ENCODE measurements at regions not wholly inside any gene's neighbourhood (a gene's known extent, or its start where the extent isn't known, plus 50 kb on each side); places are given as distances from the start of the nearest gene placed in this dataset.

- peaks cover 4% of the 10 kb centered on the region for H3K9me3 Mint-ChIP-seq (ENCODE audit: unreplicated experiment)
- peak overlapping the region; percentile 87 for H3K27ac ChIP-seq (ENCODE audit: low read depth, low read length)
- H3K36me3 Mint-ChIP-seq (ENCODE audit: low read depth, unreplicated experiment) = peaks cover 7% of the 10 kb centered on the region
- H3K36me3 ChIP-seq (ENCODE audit: insufficient read depth, low read length) = no peaks in the 10 kb centered on the region
- no peak for FAIRE-seq
- no peaks in the 10 kb centered on the region for H3K27me3 Mint-ChIP-seq (ENCODE audit: low read depth, unreplicated experiment)
- H3K79me2 ChIP-seq (ENCODE audit: insufficient read depth, low read length) = no peaks in the 10 kb centered on the region
- peaks cover 66% of the 10 kb centered on the region for H3K4me1 ChIP-seq (ENCODE audit: insufficient read depth, low read length)
- peak overlapping the region; percentile 81 for H3K4me2 ChIP-seq (ENCODE audit: low read length)
- no peaks in the 10 kb centered on the region for H3K9me3 ChIP-seq (ENCODE audit: insufficient read depth, low read depth, low read length)
- peak overlapping the region; percentile 15 for H2AFZ ChIP-seq (ENCODE audit: low read depth, low read length)
- no peak for DNase-seq (ENCODE audit: low read depth)
- no peaks in the 10 kb centered on the region for H4K20me1 ChIP-seq (ENCODE audit: insufficient read depth, low read length)
- TF ChIP-seq EZH2 (IDR thresholded peaks at IDR 0.05; ENCODE audit: insufficient read depth, low read length) (no peak), CTCF (IDR thresholded peaks at IDR 0.05; ENCODE audit: insufficient read depth, low read depth, low read length) (no peak)
- peak overlapping the region; percentile 41 for H3K4me3 ChIP-seq (ENCODE audit: insufficient read depth, low read depth, low read length)
- peaks cover 66% of the 10 kb centered on the region for H3K4me1 Mint-ChIP-seq (ENCODE audit: low read depth, unreplicated experiment)
- peak overlapping the region; percentile 19 for H3K27ac Mint-ChIP-seq (ENCODE audit: unreplicated experiment)
- H3K27me3 ChIP-seq (ENCODE audit: insufficient read depth, low read length) = no peaks in the 10 kb centered on the region
- no peak overlapping the region for H3K4me3 Mint-ChIP-seq (ENCODE audit: unreplicated experiment)
- peak overlapping the region; percentile 68 for H3K9ac ChIP-seq (ENCODE audit: low read length)
Observed at GRCh38 chr12:124684496-124684895, 117.1 kb upstream of the NCOR2 start.

- Histone ChIP-seq H3K4me2 (ENCODE audit: low read length) (peak overlapping the region; percentile 30), H3K27ac (ENCODE audit: low read depth, low read length) (peak overlapping the region; percentile 95), H3K27me3 (ENCODE audit: insufficient read depth, low read length) (no peaks in the 10 kb centered on the region), H3K4me3 (ENCODE audit: insufficient read depth, low read depth, low read length) (no peak overlapping the region), H3K4me1 (ENCODE audit: insufficient read depth, low read length) (peaks cover 77% of the 10 kb centered on the region), H3K79me2 (ENCODE audit: insufficient read depth, low read length) (no peaks in the 10 kb centered on the region), H3K36me3 (ENCODE audit: insufficient read depth, low read length) (no peaks in the 10 kb centered on the region), H2AFZ (ENCODE audit: low read depth, low read length) (no peak overlapping the region), H3K9ac (ENCODE audit: low read length) (peak overlapping the region; percentile 83), H3K9me3 (ENCODE audit: insufficient read depth, low read depth, low read length) (no peaks in the 10 kb centered on the region), H4K20me1 (ENCODE audit: insufficient read depth, low read length) (no peaks in the 10 kb centered on the region)
- peak overlapping the region; percentile 94 for H3K27ac Mint-ChIP-seq (ENCODE audit: unreplicated experiment)
- H3K27me3 Mint-ChIP-seq (ENCODE audit: low read depth, unreplicated experiment) = no peaks in the 10 kb centered on the region
- peaks cover 7% of the 10 kb centered on the region for H3K36me3 Mint-ChIP-seq (ENCODE audit: low read depth, unreplicated experiment)
- peaks cover 4% of the 10 kb centered on the region for H3K9me3 Mint-ChIP-seq (ENCODE audit: unreplicated experiment)
- H3K4me1 Mint-ChIP-seq (ENCODE audit: low read depth, unreplicated experiment) = peaks cover 67% of the 10 kb centered on the region
- DNase-seq (ENCODE audit: low read depth) (no peak), FAIRE-seq (no peak)
- TF ChIP-seq CTCF (IDR thresholded peaks at IDR 0.05; ENCODE audit: insufficient read depth, low read depth, low read length) (no peak), EZH2 (IDR thresholded peaks at IDR 0.05; ENCODE audit: insufficient read depth, low read length) (no peak)
- peak overlapping the region; percentile 64 for H3K4me3 Mint-ChIP-seq (ENCODE audit: unreplicated experiment)
Observed at GRCh38 chr12:124683152-124684124, 116.0 kb upstream of the NCOR2 start.
